HEK293 (cell line): ENCODE measurements at regions not wholly inside any gene's neighbourhood (a gene's known extent, or its start where the extent isn't known, plus 50 kb on each side); places are given as distances from the start of the nearest gene placed in this dataset.

Source experiments
- REPIN1 ChIP-seq: fragments of 450-650 bp; formaldehyde crosslinking; IDR thresholded peaks from 2 replicates; pipeline ENCODE4 v1.5.1; 2017; ENCODE audit warnings: missing biosample characterization, missing genetic modification characterization, low read depth
- SP2 ChIP-seq: fragments of 450-650 bp; formaldehyde crosslinking; IDR thresholded peaks from 2 replicates; pipeline ENCODE4 v1.5.1; 2016; ENCODE audit warnings: missing biosample characterization, missing genetic modification characterization
- ZNF548 ChIP-seq: fragments of 450-650 bp; formaldehyde crosslinking; IDR thresholded peaks from 2 replicates; pipeline ENCODE4 v1.5.1; 2016; ENCODE audit warnings: missing biosample characterization, missing genetic modification characterization
- TF ChIP-seq, protein P1 (sequence below): fragments of 450-650 bp; formaldehyde crosslinking; IDR thresholded peaks from 2 replicates; pipeline ENCODE4 v1.5.1; 2016; ENCODE audit warnings: missing biosample characterization, missing genetic modification characterization

DNA sequence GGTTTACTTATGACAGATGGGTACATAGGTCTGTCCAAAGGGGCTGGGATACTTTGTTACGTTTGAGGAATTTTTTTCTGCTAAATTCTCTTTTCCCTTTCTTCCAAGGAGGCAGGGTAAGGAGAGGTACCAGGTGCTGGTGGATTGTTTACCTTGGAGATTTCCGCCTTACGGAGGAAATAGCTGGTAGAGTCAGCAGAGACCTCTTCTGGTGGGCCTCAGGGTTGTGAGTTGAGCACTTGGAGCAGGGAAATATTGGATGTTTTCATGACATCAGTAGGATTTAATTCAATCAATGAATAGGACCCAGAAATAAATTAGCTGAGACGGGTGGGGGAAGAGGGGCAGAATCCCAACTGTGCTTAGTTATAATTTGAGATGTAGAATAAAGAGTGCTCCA is 60.0 kb upstream of the TAF11L2 start:
- TF ChIP-seq, protein P1, sequence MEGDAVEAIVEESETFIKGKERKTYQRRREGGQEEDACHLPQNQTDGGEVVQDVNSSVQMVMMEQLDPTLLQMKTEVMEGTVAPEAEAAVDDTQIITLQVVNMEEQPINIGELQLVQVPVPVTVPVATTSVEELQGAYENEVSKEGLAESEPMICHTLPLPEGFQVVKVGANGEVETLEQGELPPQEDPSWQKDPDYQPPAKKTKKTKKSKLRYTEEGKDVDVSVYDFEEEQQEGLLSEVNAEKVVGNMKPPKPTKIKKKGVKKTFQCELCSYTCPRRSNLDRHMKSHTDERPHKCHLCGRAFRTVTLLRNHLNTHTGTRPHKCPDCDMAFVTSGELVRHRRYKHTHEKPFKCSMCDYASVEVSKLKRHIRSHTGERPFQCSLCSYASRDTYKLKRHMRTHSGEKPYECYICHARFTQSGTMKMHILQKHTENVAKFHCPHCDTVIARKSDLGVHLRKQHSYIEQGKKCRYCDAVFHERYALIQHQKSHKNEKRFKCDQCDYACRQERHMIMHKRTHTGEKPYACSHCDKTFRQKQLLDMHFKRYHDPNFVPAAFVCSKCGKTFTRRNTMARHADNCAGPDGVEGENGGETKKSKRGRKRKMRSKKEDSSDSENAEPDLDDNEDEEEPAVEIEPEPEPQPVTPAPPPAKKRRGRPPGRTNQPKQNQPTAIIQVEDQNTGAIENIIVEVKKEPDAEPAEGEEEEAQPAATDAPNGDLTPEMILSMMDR (tag by site-specific recombination), result no peak
- no peak for TF ChIP-seq ZNF548 (tag by site-specific recombination)
- no peak for TF ChIP-seq SP2
- no peak for TF ChIP-seq REPIN1 (tag by site-specific recombination)
